Right cardiac atrium (tissue), 5 donors: ENCODE measurements at regions not wholly inside any gene's neighbourhood (a gene's known extent, or its start where the extent isn't known, plus 50 kb on each side); places are given as distances from the start of the nearest gene placed in this dataset.
"Not testable (repeated sequence)": the region's sequence is repeated elsewhere in the genome, so short reads cannot be mapped to it uniquely, and the experiment has no call there.

Experiments used
- ATAC-seq, 2 donors: fragments of 200-7000 bp; cut with Tn5 transposase; one replicate each; pipeline versions ENCODE4 v1.8.0 to v1.9.1; 2020; ENCODE audit warnings: moderate library complexity in 2 of 2, mild to moderate bottlenecking in 1 of 2
- DNase-seq, 3 donors: peaks; one replicate each; pipeline ENCODE4 v3.0.0-alpha.2; 2020
- H3K27ac ChIP-seq: one replicate; pipeline ENCODE4 v1.5.1; 2013; ENCODE audit warnings: mild to moderate bottlenecking, low read length, control low read depth, moderate library complexity
- H3K27me3 ChIP-seq: one replicate; pipeline ENCODE4 v1.6.1; 2013; ENCODE audit not compliant: control insufficient read depth, insufficient read depth
- H3K4me1 ChIP-seq: one replicate; pipeline ENCODE4 v1.6.1; 2013; ENCODE audit warnings: low read length; ENCODE audit not compliant: control insufficient read depth, insufficient read depth
- H3K4me3 ChIP-seq: one replicate; pipeline ENCODE4 v1.5.1; 2013; ENCODE audit warnings: low read length, control low read depth
- H3K9me3 ChIP-seq: one replicate; pipeline ENCODE4 v1.6.1; 2013; ENCODE audit warnings: low read length; ENCODE audit not compliant: control insufficient read depth
- WGBS: extraction: QIAGEN DNeasy Blood & Tissue Kit; methylation state at CpG from one replicate; pipeline ENCODE4 v1.1.7; 2013; 5-methylcytosine and 5-hydroxymethylcytosine counted together
- intact Hi-C, 4 donors: fragments of 100-400 bp; cut with DNase I; formaldehyde crosslinking; loops; one replicate each; pipeline versions ENCODE4 v1.11.0 to v1.14.0; 2022 to 2023
- donor health status: healthy with polysubstance abuse.
- donor health status: DM: no; HTN: yes; CAD: no.
- donor health status: DM: no; HTN: no; CAD: no.
- donor health status: DM: no; HTN: yes; CAD: no; lungs with severe emphysema.
- donor health status: DM: yes; HTN: yes; CAD: no.

DNA sequence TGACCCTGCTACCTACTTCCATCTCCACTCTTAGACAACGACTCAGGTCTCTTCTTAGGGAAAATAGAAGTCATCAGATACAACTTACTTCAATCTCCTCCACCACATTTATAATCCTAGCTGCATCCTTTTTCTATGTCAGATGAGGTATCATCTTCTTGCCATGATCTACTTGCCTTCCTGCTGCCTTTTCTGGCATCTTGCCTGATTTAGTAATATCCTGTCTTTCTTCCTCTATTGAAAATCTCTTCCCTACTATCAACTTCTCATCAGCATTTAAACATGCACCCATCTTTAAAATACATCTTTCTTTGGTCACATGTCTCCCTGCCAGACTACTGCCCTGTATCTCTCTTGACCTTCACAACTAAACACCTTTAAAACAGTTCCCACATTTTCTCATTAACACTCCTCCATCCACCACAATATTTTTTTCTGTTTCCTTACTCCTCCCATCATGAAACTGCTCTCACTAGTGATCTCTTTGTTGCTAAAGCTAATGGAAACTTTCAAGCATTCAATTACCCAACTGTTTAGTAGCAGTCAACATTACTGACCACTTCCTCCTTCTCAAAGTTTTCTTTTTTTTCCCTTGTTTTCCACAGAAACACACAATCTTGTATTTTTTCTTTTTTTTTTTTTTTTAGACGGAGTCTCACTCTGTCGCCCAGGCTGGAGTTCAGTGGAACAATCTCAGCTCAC, 100.8 kb upstream of the CXorf66 start:
- intact Hi-C loops: loop anchor here in 1 of 4 donors (10.0 kb wide), 1 partner anchor 599 kb away; no protein-coding TSS in a partner anchor
- 72% methylated on average over 3 of the region's 3 CpGs for WGBS

DNA sequence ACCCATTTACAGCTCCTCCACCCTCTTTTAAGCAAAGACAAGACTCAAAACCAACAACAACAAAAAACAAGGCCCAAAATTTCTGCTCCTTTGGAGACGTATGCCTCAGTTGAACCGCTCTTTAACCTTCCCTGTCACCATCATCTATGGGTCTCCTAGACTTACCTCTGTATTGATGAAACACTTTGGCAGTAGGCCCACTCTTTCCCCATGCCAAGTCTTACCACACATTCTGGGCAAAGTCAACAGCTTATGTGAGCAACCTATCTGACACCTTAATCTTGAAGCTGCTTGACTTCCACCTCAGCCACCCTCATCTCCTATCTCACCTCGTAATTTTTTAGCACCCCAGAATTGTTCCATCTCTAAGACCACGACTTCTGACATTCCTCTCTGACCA, 99.7 kb upstream of the CXorf66 start:
- Histone ChIP-seq H3K27ac (no peak overlapping the region), H3K27me3 (no peaks in the 10 kb centered on the region), H3K9me3 (no peaks in the 10 kb centered on the region), H3K4me1 (no peaks in the 10 kb centered on the region), H3K4me3 (no peak overlapping the region)
- WGBS: 35% methylated on average over 4 of the region's 4 CpGs
- no peak for ATAC-seq
- intact Hi-C loops: loop anchor here in 1 of 4 donors (10.0 kb wide), 1 partner anchor 600 kb away; no protein-coding TSS in a partner anchor
- no peak for DNase-seq

More for the DNA sequence above, 100.8 kb upstream of the CXorf66 start:
- Histone ChIP-seq H3K27me3 (no peaks in the 10 kb centered on the region), H3K9me3 (no peaks in the 10 kb centered on the region), H3K4me3 (no peak overlapping the region), H3K4me1 (no peaks in the 10 kb centered on the region), H3K27ac (no peak overlapping the region)
- DNase-seq (no peak), ATAC-seq (no peak)

DNA sequence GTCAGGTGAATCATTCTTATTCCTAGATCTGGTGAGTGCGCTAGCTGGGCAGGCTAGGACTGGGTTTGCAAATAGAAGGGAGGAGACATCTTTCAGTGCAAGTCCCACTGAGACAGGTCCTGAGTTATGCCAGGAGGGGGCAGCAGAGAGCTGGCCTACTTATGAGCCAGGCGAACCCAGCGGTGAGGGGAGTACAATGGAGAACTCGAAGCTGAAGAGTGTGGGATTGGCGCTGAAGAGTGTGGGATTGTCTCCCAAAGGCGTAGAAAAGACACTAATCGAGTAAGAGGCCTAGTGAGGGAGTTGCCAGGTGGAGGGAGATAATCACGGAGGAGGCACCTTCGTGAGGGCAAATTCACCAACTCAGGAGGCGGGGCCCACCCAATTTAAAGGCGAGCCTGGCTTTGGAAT, 91.7 kb upstream of the CXorf66 start:
- no peak overlapping the region for H3K4me3 ChIP-seq
- intact Hi-C loops: loop anchor here in 3 of 4 donors (5.0 to 10.0 kb wide), 3 partner anchors 88 to 608 kb away; no protein-coding TSS in a partner anchor
- H3K27ac ChIP-seq: no peak overlapping the region
- H3K4me1 ChIP-seq: no peaks in the 10 kb centered on the region
- ATAC-seq (peak; percentile 75 to 82), DNase-seq (peak; percentile 67 to 85 (median 77))
- no peaks in the 10 kb centered on the region for H3K27me3 ChIP-seq
- 22% methylated on average over 11 of the region's 11 CpGs for WGBS
- no peaks in the 10 kb centered on the region for H3K9me3 ChIP-seq

DNA sequence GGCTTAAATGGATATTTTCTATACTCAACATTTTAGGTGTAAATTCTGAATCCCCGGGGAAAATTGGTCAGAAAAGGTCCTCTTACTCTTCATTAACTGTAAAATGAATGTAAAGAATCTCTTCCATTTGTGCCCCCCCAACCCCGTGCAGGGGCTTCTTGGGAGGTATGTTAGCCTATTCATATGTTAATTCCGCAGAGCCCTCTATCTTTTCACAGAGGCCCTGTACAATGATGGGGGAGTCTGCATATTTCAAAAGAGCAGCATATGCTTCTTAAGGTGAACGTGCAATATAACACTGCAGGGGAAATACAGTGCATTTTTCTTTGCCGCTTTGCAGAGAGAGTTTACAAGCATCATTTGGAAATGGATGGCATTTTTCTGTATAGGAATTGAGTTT, 88.5 kb upstream of the CXorf66 start:
- intact Hi-C loops: loop anchor here in 2 of 4 donors (10.0 kb wide), 2 partner anchors 91 to 611 kb away; no protein-coding TSS in a partner anchor
- 43% methylated on average over 5 of the region's 5 CpGs for WGBS
- H3K9me3 ChIP-seq: no peaks in the 10 kb centered on the region
- DNase-seq (no peak), ATAC-seq (no peak)
- no peaks in the 10 kb centered on the region for H3K27me3 ChIP-seq
- no peaks in the 10 kb centered on the region for H3K4me1 ChIP-seq
- H3K4me3 ChIP-seq: no peak overlapping the region
- H3K27ac ChIP-seq: no peak overlapping the region

DNA sequence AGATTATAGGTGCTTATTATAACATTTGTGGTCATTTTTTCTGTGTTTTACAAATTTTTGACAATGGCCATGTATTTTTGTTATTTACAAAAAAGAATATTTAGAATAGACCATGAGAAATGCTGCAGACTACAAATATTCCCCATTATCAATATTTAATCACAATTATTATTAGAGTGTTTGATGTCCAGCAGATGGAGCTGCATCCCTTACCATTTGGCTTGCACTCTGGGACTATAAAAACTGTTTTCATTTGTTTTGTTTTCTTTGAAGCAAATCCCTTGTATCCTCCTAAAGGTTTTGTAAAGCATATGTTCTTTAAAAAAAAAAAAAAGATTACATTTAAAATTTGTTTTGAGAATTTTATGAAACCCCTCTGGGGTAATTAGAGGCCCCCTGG, 85.6 kb upstream of the CXorf66 start:
- DNase-seq: no peak
- intact Hi-C loops: loop anchor here in 2 of 4 donors (10.0 kb wide), 2 partner anchors 94 to 614 kb away; no protein-coding TSS in a partner anchor
- Histone ChIP-seq H3K27ac (no peak overlapping the region), H3K4me1 (no peaks in the 10 kb centered on the region), H3K27me3 (no peaks in the 10 kb centered on the region), H3K9me3 (no peaks in the 10 kb centered on the region), H3K4me3 (no peak overlapping the region)
- no peak for ATAC-seq

DNA sequence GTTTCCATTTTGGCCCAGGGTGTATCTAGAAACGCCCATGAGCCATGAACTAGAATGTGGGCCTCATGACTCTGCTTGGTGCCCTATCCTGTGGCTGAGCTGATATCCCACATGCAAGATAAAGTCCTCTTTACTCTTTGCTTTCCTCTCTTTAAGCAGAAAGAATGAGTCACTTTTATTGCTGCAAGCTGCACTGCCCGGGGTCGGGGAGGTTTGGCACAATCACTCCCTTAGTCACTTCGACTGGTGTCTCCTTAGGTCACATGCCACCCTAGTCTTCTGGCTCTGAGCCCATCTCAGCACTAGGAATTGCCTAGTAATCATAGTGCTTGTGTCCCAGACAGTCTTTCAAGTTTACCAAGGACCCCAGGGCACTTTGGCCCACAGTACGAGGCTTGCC, 75.1 kb upstream of the CXorf66 start:
- Histone ChIP-seq H3K27me3 (no peaks in the 10 kb centered on the region), H3K27ac (no peak overlapping the region), H3K9me3 (no peaks in the 10 kb centered on the region), H3K4me1 (no peaks in the 10 kb centered on the region), H3K4me3 (no peak overlapping the region)
- DNase-seq: no peak
- no peak for ATAC-seq
- intact Hi-C loops: no loop called here
- 62% methylated on average over 5 of the region's 5 CpGs for WGBS

DNA sequence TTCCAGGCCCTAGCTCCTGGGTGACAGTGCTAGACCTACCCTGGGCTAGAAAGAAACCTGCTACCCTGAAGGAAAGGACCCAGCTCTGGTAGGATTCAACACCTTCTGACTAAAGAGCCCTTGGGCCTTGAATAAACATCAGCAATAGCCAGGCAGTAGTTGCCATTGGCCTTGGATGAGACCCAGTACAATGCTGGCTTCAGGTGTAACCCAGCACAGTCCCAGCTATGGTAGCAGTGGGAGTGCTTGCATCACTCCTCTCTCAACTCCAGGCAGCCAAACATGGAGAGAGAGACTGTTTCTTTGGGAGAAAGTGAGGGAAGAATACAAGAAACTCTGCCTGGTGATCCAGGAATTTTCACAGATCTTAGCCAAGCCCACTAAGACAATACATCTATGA, 73.5 kb upstream of the CXorf66 start:
- H3K4me1 ChIP-seq: no peaks in the 10 kb centered on the region
- H3K27ac ChIP-seq: no peak overlapping the region
- intact Hi-C loops: no loop called here
- no peak for ATAC-seq
- DNase-seq: no peak
- H3K27me3 ChIP-seq: no peaks in the 10 kb centered on the region
- no peaks in the 10 kb centered on the region for H3K9me3 ChIP-seq
- no peak overlapping the region for H3K4me3 ChIP-seq

DNA sequence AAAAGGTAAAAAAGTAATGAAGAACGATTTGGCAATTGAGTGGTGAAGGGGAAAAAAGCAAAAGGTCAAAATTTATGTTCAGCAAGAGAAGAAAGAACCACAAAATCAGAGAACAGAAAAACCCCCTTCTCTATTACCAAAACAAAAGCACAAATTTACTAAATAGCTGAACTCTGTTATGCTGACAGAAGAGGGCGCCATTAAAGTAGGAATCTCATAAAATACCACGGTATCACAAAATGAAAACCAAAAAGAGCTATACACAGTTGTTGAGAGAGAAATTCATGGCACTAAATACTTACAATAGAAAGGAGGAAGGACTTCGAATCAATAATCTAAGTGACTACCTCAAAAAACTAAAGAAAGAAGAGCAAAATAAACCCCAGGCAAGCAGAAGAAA, 69.6 kb upstream of the CXorf66 start:
- ATAC-seq (no peak), DNase-seq (no peak)
- WGBS: 8% methylated on average over 4 of the region's 4 CpGs
- H3K27me3 ChIP-seq: no peaks in the 10 kb centered on the region
- H3K27ac ChIP-seq: no peak overlapping the region
- no peaks in the 10 kb centered on the region for H3K9me3 ChIP-seq
- H3K4me1 ChIP-seq: no peaks in the 10 kb centered on the region
- intact Hi-C loops: no loop called here
- H3K4me3 ChIP-seq: no peak overlapping the region

DNA sequence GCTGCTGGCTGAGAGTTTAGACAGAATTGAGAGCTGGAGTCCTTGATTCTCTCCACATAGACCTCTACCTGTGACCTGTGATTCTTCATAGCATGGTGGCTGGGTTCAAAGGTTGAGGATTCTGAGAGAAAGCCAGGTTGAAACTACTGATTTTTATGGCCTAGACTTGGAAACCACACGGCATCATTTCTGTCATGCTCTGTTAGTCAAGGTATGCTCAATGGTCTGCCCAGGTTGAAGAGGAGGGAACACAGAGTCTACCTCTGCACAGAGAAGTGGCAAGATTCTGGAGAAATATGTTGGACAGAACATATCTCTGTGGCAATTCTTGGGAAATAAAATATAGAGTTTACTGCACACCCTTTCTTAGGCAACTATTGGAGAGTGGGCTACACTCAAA, 57.2 kb upstream of the CXorf66 start:
- intact Hi-C loops: no loop called here
- Histone ChIP-seq H3K27me3 (no peaks in the 10 kb centered on the region), H3K27ac (no peak overlapping the region), H3K4me1 (no peaks in the 10 kb centered on the region), H3K9me3 (no peaks in the 10 kb centered on the region), H3K4me3 (no peak overlapping the region)
- 100% methylated on average over 1 of the region's 1 CpG for WGBS
- no peak for ATAC-seq
- no peak for DNase-seq

DNA sequence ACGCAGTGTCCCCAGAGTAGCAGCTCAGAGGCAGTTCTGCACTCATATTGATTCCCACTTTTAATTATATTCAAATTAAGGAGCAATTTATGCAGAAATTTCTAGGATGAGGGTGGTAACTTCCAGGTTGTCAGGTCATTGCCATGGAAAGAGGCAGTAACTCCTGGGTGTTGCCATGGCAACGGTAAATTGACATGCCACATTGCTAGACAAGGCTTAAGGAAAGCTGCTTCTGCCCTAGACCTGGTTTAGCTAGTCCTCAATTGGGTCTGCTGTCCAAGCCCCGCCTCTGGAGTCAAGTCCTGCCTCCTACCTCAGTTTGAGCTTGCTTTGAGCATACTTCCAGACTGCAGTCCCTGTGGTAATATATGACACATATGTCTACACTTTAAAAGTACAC, 53.8 kb upstream of the CXorf66 start:
- not testable (repeated sequence) for DNase-seq, ATAC-seq
- WGBS: 90% methylated on average over 1 of the region's 3 CpGs

More for the DNA sequence above, 53.8 kb upstream of the CXorf66 start:
- H3K9me3 ChIP-seq, H3K4me3 ChIP-seq, H3K27ac ChIP-seq, H3K27me3 ChIP-seq, H3K4me1 ChIP-seq, intact Hi-C loops: not testable (repeated sequence)
